ENCODE measurements at regions not wholly inside any gene's neighbourhood (a gene's known extent, or its start where the extent isn't known, plus 50 kb on each side); places are given as distances from the start of the nearest gene placed in this dataset.

- TF ChIP-seq CTCF (IDR thresholded peaks at IDR 0.05; ENCODE audit: low read length) (no peak), EZH2 (optimal IDR thresholded peaks at IDR 0.05; ENCODE audit: low read depth, low read length) (no peak)
These were observed 308.5 kb downstream of the REEP3 start for GRCh38 chr10:63829573-63830149.

Measured in MM.1S (cell line).